ENCODE measurements at regions not wholly inside any gene's neighbourhood (a gene's known extent, or its start where the extent isn't known, plus 50 kb on each side); places are given as distances from the start of the nearest gene placed in this dataset.
"Not testable (repeated sequence)": the region's sequence is repeated elsewhere in the genome, so short reads cannot be mapped to it uniquely, and the experiment has no call there.

GRCh38 chr2:138223319-138223718 lies 259.0 kb downstream of the HNMT start:
- no peak for DNase-seq

GRCh38 chr2:138227195-138227594 lies 262.9 kb downstream of the HNMT start:
- DNase-seq: no peak

GRCh38 chr2:138228101-138228500 lies 263.8 kb downstream of the HNMT start:
- DNase-seq: no peak

DNA sequence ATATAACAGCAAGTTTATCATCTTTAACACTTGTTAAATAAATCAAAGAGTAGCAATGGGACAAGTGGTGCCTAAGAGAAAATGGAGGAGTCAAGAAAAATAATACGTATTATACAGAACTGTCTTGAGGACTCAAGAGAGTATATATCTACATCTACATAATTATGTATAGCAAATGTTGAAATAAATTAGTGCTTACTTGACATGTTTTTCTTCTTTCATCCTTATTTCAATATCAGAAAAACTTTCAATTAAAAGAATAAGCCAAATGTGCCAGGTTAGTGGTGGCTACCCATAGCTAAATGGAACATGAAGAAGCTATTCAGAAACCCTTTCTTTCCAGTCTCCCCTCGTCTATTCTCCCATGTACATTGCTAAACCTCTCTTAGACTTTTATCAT lies 267.3 kb upstream of the SPOPL start:
- no peak for DNase-seq

GRCh38 chr2:138235041-138235440 lies 266.5 kb upstream of the SPOPL start:
- no peak for DNase-seq

- DNase-seq: no peak
Observed at GRCh38 chr2:138236142-138236541, 265.4 kb upstream of the SPOPL start.

DNA sequence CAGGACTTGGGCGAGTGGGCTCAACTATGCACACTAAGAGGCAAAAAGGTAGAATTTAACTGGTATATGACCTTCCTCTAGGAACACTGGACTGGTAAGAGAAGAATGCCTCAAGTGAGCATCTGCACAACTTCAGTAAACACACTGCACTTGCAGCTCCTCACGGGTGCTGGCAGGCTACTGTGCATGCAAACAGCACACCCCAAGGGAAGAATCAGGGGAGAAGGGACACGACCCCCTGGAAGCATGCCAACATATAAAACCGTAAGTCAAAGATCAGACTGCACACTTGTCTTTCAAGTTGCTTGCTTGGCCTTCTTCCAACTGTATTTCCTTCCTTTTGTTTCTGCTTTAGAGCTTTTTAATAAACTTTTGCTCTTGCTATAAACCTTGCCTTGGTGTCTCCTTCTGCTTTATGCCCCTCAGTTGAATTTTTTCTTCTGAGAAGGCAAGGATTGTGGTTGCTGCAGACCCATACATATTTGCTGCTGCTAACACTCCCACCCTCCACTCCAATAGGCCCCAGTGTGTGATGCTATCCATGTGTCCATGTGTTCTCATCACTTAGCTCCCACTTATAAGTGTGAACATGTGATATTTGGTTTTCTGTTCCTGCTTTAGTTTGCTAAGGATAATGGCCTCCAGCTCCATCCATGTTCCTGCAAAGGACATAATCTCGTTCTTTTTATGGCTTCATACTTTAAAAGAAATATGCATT lies 263.7 kb upstream of the SPOPL start:
- DNase-seq: no peak

DNA sequence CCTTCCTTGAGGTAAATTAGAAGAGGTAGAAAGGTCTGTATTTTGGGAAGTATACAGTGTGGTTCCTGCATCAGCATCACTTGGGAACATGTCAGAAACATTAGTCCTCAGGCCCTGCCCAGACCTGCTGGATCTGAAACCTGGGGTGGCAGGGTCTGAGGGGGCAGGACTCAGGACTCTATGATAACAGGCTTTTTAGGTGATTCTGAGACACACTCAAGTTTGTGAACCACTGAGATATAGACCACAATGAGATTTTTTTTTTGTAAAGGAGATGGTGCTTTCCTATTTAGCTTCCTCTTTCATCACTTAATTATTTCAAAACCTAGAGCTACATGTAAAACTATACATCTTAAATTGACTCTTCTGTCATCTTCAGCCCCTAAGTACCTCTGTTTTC lies 262.7 kb upstream of the SPOPL start:
- no peak for DNase-seq

DNA sequence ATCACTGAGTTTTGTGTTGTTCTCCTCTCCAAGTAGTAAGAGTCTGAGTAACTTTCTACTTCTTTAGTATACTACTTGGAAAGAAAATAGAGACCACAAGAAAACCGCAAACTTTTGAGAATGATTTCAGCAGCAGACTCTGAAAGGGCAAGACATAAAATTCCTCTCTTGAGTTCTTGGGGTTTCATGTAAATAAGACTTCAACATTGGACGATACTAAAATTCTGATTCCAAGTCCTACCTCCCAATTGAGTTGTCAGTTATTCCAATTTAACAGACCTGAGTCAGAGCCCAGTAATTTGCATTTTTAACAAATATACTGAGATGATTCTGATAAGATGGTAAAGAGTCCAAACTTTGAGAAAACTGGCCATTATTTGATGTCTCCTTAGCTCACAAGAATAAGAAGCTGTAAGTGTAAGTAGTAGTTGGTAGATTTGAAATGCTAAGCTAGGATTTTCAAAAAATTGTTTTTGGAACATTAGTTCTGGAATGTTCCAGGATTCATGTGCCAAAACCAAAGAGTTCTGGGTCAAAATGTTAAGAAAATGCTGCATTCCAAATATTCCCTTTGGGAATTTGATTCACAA lies 261.6 kb upstream of the SPOPL start:
- DNase-seq: no peak

DNA sequence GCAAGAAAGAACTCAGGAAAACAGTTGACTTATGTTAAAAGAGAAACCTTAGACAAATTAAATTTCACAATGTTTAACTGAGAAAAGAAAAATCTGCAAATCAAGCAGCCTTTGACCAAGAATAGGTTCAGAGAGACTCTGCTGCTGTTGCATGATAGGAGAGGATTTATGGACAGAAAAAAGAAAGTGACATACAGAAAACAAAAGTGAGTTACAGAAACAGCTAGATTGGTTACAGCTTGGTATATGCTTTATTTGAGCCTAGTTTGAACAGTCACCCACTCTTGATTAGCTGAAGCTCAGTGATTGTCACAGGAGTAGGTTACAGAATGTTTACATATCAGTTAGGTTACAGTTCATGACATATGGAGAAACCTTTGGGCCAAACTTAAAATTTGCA lies 258.2 kb upstream of the SPOPL start:
- no peak for DNase-seq

GRCh38 chr2:138244501-138244925 lies 257.1 kb upstream of the SPOPL start:
- DNase-seq: no peak

- no peak for DNase-seq
Observed at GRCh38 chr2:138245310-138245709, 256.3 kb upstream of the SPOPL start.

- DNase-seq: no peak
Observed at GRCh38 chr2:138247302-138247701, 254.3 kb upstream of the SPOPL start.

- DNase-seq: no peak
Observed at GRCh38 chr2:138249207-138249606, 252.4 kb upstream of the SPOPL start.

DNA sequence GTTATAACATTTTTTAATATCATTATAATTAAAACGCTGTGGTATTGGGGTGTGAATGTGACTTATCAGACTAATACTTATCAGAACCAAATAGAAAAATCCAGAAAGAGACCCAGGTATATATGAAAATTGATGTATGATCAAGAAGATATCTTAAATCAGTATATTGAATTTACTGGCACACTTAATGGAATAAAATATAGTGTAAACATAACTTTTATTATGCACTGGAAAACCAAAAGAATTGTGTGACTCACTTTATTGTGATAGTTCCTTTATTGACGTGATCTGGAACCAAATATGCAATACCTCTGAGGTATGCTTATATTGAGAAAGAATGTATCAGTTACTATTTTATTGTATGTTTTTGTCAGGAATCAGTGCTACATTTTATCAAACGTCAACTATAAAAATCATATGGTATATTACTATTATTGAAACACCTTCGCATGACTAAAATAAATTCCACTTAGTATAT lies 250.7 kb upstream of the SPOPL start:
- not testable (repeated sequence) for DNase-seq

- no peak for DNase-seq
Observed at GRCh38 chr2:138252587-138252986, 249.0 kb upstream of the SPOPL start.

- DNase-seq: no peak
Observed at GRCh38 chr2:138255670-138256069, 245.9 kb upstream of the SPOPL start.

DNA sequence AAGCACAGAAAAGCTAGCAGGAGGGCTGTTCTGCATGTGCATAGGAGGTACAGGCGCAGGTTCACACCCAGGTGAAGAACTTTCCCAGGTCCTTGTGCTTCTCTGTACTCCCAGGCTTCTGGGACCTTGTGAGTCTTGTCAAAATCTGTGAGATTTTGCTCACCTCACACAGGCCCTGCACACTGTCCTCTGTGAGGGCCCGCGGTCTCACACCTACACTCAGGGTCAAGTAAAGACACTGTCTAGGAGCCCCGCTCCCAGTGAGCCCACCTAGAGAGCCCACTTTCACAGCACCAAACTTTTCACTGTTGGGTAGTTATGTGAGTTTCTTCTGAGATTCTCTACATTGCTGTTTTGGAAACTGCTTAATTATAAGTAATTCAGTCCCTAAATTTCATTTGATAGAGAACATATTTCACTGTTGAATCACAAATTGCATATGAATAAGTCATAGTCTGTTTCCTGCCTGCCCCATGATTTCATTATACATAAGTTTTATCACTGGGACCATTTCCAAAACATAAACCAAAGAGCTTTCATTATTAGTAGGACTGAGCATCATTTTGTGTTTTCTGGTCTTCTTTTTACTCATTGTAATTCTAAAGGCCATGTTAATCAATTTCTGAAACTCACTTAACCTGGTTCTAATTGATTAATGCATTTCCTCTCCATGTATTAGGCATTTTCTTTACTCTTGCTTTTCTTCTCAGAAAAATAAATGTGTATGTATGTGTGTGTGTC lies 234.2 kb upstream of the SPOPL start:
- no peak for DNase-seq

DNA sequence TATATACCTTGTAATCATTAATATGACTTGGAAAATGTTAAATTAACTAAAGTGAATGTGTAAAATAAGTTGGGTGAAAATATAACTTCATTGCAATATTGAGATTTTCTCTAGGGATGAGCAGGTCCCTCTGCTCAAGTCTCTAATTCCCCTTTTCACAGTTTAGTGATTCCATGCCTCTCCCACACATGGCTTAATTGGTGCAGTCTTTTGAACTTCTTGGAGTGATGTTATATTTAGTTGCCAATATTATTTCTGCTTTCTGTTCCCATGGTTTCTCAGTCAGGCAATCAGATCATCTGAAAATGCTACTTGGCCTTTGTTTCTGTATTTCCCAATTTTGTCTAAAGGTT lies 233.7 kb upstream of the SPOPL start:
- DNase-seq: no peak

- no peak for DNase-seq
Observed at GRCh38 chr2:138269765-138270164, 231.8 kb upstream of the SPOPL start.

- no peak for DNase-seq
Observed at GRCh38 chr2:138271467-138271866, 230.1 kb upstream of the SPOPL start.

DNA sequence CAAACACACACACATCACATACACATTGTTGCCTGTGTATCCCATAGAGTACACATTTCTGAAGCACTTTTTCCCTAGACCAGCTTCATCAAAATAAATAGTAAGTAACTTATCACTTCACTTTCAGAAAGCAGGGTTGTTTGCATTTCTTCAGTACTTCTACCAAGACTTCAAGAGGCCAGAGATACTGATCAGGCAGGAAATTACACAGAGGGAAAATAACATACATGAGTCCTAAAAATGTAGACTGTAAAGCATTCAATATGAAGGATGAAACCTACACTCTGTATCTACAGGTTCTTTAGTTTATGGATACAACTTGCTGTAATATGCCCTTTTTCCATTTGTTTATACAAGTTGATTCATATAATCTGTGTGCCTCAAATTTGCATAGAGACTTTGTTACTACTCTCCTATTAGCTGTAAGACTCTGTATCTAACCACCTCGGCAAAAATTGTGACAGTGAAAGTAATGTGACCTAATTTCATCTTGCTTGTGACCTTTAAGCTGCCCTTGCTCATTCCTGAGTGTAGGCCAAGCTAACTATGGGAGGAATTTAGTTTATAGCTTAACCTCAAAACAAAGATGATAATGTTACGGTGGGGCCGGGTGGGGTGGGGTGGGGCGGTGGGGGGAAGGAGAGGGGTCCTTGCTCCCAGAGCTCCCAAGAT lies 228.9 kb upstream of the SPOPL start:
- DNase-seq: no peak

DNA sequence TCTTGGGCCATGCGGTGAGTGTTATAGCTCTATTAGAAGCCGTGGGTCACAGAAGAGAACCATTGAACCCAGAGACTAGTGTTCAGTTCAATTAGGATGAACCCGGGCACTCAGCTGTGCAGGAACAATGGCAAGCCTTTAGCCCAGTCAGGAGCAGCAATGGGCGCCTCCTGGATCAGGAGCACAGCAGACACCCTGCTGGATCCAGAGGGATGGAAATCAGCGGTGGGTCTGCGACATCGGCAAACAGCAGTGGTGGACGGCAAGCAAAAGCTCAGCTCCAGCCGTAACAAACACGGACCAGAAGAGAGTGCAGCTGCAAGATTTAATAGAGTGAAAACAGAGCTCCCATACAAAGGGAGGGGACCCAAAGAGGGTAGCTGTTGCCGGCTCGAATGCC lies 228.3 kb upstream of the SPOPL start:
- DNase-seq: not testable (repeated sequence)

All from DMS153 (cell line).